ENCODE measurements at regions not wholly inside any gene's neighbourhood (a gene's known extent, or its start where the extent isn't known, plus 50 kb on each side); places are given as distances from the start of the nearest gene placed in this dataset.

GRCh38 chr14:58951143-58951542, 237.3 kb upstream of the DAAM1 start:
- H3K27me3 ChIP-seq: no peaks in the 10 kb centered on the region
- no peak overlapping the region for H3K27ac ChIP-seq
- peaks cover 0 to 4% of the 10 kb centered on the region in 2 donors for H3K9me3 ChIP-seq
- no peaks in the 10 kb centered on the region for H3K36me3 ChIP-seq
- TF ChIP-seq, protein P1, sequence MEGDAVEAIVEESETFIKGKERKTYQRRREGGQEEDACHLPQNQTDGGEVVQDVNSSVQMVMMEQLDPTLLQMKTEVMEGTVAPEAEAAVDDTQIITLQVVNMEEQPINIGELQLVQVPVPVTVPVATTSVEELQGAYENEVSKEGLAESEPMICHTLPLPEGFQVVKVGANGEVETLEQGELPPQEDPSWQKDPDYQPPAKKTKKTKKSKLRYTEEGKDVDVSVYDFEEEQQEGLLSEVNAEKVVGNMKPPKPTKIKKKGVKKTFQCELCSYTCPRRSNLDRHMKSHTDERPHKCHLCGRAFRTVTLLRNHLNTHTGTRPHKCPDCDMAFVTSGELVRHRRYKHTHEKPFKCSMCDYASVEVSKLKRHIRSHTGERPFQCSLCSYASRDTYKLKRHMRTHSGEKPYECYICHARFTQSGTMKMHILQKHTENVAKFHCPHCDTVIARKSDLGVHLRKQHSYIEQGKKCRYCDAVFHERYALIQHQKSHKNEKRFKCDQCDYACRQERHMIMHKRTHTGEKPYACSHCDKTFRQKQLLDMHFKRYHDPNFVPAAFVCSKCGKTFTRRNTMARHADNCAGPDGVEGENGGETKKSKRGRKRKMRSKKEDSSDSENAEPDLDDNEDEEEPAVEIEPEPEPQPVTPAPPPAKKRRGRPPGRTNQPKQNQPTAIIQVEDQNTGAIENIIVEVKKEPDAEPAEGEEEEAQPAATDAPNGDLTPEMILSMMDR (IDR thresholded peaks at IDR 0.05): no peak
- peaks cover 0 to 6% of the 10 kb centered on the region in 2 donors for H3K4me1 ChIP-seq
- DNase-seq (ENCODE audit: low spot score): no peak
- no peak overlapping the region for H3K4me3 ChIP-seq

DNA sequence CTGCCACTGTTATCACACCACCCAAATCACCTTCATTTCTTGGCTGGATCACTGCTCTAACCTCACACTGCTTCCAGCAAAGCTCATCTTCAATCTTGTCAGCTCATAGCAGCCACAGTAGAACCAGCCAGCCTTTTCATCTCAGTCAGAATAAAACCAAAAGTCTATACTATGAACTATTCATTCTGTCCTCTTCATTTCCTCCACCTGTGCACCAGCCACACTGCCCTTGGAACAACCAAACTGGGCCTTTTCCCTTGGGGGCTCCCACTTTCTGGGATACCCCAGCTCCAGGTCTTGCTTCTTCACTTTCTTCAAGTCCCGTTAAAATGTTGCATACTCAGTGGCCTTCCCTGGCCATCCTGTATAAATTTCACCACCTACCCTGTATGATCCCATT, 234.4 kb upstream of the DAAM1 start:
- Histone ChIP-seq H3K4me1 (peaks cover 0 to 6% of the 10 kb centered on the region in 2 donors), H3K4me3 (no peak overlapping the region), H3K36me3 (no peaks in the 10 kb centered on the region), H3K27ac (no peak overlapping the region), H3K9me3 (peaks cover 0 to 4% of the 10 kb centered on the region in 2 donors), H3K27me3 (no peaks in the 10 kb centered on the region)
- TF ChIP-seq, protein P1 (IDR thresholded peaks at IDR 0.05): no peak
- DNase-seq (ENCODE audit: low spot score): no peak

DNA sequence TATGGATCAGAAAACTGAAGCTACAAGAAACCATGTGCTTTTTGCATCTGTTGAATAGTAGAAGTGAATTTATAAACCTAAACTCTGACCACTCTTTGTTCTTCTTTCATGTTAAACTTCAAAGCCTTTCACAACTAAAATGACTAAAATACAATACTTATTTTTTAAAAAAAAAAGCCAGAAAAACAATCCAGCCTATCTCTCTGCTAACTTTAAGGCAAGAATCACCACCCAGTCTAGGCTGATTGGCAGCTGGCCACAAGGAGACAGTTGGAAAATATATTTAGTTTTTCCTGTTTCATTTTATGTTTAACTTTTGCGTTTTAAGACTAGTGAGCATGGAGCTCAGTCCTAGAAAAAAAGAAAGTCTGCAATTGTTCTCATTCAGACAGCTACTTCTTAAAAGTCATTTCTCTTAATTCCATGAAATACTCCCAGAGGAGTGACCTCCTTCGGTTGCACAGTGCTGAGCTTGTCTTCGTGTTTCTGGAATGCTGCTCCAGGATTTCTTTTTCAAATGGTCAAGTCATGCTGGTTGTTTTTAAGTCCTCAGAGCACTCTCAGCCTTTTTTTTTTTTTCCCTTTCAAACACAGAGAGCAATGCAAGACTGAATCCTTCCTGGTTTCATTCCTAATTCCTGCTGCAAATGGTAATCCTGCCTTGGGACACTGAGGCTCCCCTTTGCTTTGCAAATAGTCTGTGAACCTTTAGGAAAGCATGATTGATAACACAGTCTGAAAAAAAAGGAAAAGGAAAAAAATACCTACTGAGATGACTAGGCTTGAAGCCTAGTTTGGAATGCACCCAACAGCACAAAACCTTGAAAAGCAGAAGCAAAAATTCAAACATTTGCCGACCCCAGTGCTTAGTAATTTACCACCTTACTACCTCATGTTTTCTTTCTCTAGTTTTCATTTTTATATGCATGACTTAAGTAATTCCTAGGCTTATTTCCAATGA, 233.3 kb upstream of the DAAM1 start:
- TF ChIP-seq, protein P1 (IDR thresholded peaks at IDR 0.05): no peak
- no peaks in the 10 kb centered on the region for H3K36me3 ChIP-seq
- no peak overlapping the region for H3K4me3 ChIP-seq
- H3K27me3 ChIP-seq: no peaks in the 10 kb centered on the region
- peaks cover 0 to 4% of the 10 kb centered on the region in 2 donors for H3K9me3 ChIP-seq
- no peak for DNase-seq (ENCODE audit: low spot score)
- H3K4me1 ChIP-seq: peaks cover 0 to 6% of the 10 kb centered on the region in 2 donors
- H3K27ac ChIP-seq: no peak overlapping the region

DNA sequence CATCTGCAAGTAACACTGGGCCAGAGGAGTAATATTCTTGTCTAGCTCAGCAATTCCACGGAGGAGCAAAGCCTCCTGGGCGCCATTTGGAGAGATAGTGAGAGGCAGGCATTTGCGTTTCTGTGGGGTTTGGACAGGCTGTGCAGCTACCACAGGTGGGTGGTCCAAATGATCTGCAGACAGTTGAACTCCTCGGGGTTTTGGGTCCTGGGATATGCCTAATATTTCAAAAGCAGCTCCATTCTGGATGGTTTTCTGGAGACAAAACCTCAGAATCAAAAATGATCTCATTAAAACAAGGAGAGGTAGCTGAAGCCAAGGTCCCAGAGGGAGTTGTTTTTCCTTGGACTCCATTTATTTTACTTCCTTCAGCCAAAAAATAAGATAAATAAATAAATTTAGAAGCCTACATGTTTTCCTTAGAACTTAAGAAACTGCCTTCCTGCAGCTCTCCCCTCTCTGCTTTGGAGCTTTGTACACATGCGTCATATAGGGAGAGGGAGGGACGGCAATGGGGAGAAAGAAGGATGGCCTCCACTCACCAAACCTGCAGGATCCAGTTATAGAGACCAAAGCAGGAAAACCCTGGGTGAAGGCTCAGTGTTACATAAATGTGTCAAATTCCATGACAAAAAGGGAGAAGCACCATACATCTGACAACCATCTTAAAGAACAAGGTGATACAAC, 227.3 kb upstream of the DAAM1 start:
- Histone ChIP-seq H3K36me3 (no peaks in the 10 kb centered on the region), H3K4me3 (no peak overlapping the region), H3K4me1 (no peaks in the 10 kb centered on the region), H3K27me3 (no peaks in the 10 kb centered on the region), H3K9me3 (no peaks in the 10 kb centered on the region), H3K27ac (no peak overlapping the region)
- no peak for DNase-seq (ENCODE audit: low spot score)
- TF ChIP-seq, protein P1 (IDR thresholded peaks at IDR 0.05): no peak

DNA sequence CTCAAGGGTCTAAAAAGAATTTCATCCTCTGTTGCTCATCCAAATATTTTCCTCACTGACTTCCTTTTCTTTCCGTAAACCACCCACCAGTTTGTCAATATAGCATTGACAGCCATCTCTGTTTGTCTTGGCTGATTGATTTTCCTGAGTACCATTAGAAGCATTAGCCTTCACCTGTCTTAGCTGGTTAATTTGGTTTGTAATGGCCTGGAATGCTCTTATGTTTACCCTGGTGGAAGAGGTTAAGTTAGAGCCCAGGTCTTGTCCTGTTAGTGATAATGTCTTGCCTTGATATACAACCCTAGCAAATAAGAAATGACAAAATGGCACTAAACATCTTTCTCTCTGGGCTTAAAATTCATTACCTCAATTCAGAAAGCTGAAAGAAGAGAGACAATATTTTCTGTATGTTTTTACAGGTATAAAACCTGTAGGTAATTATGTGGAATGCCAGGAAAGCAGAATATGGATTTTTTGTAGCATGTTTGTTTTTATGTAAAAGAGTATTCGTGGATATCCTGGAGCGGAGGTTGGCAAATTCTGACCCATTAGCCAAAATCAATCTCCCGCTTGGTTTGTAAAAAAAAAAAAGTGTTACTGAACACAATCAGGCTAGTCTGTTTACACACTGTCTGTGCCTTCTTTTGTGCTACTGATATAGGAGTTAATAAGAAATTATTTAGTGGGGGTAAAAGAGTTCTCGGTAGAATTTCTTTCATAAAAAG, 224.4 kb upstream of the DAAM1 start:
- Histone ChIP-seq H3K27ac (no peak overlapping the region), H3K4me3 (no peak overlapping the region), H3K36me3 (no peaks in the 10 kb centered on the region), H3K9me3 (no peaks in the 10 kb centered on the region), H3K27me3 (no peaks in the 10 kb centered on the region), H3K4me1 (no peaks in the 10 kb centered on the region)
- TF ChIP-seq, protein P1 (IDR thresholded peaks at IDR 0.05): no peak
- no peak for DNase-seq (ENCODE audit: low spot score)

Measured in right atrium auricular region (tissue), 2 donors.